GM21576 (cell line): ENCODE measurements at regions not wholly inside any gene's neighbourhood (a gene's known extent, or its start where the extent isn't known, plus 50 kb on each side); places are given as distances from the start of the nearest gene placed in this dataset.
"Not testable (repeated sequence)": the region's sequence is repeated elsewhere in the genome, so short reads cannot be mapped to it uniquely, and the experiment has no call there.

ENCODE experiments used
- ATAC-seq: cut with Tn5 transposase; IDR thresholded peaks from one replicate; pipeline ENCODE4 v1.9.1; 2021; ENCODE audit warnings: mild to moderate bottlenecking, moderate library complexity; ENCODE audit not compliant: unreplicated experiment

DNA sequence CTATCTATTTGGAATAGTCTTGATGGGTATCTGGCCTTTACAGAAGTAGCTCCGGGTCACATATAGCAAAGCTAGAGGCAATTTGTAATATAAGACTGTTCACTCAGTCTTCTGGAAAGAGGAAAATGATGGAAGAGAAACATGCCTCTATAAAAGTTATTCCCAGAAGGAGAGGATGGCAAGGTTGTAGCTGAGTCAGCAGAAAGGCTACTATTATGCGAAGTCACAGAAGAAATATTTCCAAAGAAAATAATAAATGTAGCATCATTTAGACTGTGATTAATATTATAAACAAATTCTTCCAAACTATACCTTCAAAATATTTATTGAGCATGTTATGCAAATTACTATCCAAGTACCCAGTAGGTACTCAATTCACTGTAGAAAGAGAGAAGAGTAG is 1027.7 kb upstream of the TMEFF2 start:
- ATAC-seq, result no peak

DNA sequence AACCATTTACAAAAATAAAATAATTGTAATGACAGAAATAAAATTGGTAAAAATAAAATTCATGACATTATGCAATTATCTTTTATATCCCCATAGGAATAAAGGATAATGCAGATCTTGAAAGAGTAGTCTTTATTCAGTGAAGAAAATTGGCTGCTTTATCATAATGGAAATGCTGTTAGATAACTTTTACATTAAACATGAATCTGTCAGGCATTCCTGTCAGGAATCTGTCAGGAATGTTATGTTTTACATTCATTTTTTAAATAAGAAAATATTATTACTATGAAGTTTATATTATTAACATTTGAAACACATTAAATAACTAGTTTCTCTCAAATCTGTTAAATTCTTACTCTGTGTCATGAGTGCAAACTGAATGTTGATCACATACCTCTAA is 1024.7 kb upstream of the TMEFF2 start:
- ATAC-seq, result no peak

DNA sequence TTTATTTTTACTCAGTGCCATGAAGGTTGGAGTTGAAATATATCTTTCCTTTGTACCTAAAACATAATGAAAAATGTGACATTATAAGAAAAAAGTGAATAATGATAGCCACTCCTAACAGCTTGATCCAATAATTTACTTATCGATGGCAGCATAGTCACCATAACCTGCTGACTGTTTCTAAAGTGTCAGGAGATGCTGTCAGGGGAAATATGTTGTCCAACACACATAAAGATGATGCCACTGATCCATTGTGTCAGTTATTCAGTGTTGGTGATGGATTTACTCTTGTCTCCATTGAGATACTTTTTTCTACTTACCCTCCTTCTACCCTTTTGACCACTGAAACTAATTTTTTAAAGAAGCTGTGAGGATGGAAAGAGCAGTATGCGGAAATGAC is 1006.9 kb upstream of the TMEFF2 start:
- ATAC-seq, result no peak

GRCh38 chr2:193199322-193199721 is 1004.6 kb upstream of the TMEFF2 start:
- ATAC-seq, result no peak

DNA sequence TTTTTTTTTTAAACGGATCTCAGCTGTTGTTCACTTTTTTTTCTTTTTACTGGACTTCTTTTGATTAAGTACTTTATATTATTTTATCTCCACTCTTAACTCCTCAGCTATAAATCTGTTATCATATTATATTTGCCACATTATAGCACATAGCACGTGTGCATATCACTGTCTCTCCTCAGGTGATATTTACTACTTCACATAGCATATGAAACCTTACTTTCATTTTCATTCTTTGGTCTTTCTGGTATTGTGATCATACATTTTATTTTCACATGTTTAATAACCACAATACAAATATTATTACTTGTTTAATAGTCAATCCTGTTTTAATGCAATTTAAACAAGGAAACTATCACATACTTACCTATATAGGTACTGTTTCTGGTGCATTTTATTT is 993.1 kb upstream of the TMEFF2 start:
- ATAC-seq, result peak; percentile 59

DNA sequence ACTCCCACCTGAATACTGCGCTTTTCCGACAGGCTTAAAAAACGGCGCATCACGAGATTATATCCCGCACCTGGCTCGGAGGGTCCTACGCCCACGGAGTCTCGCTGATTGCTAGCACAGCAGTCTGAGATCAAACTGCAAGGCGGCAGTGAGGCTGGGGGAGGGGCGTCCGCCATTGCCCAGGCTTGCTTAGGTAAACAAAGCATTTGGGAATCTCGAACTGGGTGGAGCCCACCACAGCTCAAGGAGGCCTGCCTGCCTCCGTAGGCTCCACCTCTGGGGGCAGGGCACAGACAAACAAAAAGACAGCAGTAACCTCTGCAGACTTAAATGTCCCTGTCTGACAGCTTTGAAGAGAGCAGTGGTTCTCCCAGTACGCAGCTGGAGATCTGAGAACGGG is 976.2 kb upstream of the TMEFF2 start:
- not testable (repeated sequence) for ATAC-seq

DNA sequence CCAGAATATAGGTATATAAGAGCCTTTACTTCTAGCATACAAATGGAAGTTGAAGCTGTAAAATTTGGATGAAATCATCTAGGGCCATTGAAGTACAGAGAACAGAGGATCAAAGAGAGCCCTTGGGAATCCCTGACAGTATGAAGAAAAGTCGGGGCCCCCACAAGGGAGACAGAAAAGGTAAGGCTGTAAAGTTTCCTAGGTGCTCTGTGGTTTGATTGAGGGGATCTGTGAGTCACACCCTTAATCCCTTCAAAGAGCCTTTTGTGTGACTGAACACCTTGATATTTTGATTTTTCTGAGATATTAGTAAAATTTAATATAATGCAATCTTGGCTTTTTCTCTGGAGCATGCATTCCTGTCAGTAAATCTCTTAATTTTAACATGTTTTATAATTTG is 961.7 kb upstream of the TMEFF2 start:
- no peak for ATAC-seq

- ATAC-seq, result no peak
These were observed 959.3 kb upstream of the TMEFF2 start for GRCh38 chr2:193154076-193154475.

GRCh38 chr2:193153576-193153975 is 958.8 kb upstream of the TMEFF2 start:
- no peak for ATAC-seq

- not testable (repeated sequence) for ATAC-seq
These were observed 947.7 kb upstream of the TMEFF2 start for GRCh38 chr2:193142467-193142866.

DNA sequence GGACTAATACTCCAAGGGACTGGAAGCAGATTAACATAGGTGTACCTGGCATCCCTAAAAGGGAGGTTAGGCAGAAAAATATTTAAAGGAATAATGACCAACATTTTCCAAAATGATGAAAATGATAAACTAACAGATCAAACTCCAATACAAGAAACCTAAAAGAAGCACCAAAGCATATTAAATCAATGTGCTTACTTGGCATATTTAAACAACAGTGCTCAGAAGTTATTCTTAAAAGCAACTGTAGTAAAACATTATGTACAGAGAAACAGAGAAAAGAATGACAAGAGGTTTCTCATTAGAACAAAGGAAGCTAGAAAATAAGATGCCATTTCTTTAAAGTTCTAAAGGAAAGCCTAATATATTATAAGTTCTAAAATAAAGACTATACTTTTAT is 947.3 kb upstream of the TMEFF2 start:
- no peak for ATAC-seq

DNA sequence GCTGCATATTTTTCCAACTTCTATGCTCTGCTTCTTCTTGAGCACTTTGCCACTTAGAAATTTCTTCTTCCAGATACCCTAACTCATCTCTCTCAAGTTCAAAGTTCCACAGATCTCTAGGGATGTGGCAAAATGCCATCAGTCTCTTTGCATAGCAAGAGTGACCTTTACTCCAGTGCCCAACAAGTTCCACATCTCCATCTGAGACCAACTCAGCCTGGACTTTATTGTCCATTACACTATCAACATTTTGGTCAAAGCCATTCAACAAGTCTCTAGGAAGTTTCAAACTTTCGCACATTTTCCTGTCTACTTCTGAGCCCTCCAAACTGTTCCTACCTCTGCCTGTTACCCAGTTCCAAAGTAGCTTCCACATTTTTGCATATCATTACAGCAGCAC is 946.2 kb upstream of the TMEFF2 start:
- not testable (repeated sequence) for ATAC-seq

- ATAC-seq, result no peak
These were observed 930.1 kb upstream of the TMEFF2 start for GRCh38 chr2:193124815-193125214.

GRCh38 chr2:193114827-193115226 is 920.1 kb upstream of the TMEFF2 start:
- no peak for ATAC-seq

DNA sequence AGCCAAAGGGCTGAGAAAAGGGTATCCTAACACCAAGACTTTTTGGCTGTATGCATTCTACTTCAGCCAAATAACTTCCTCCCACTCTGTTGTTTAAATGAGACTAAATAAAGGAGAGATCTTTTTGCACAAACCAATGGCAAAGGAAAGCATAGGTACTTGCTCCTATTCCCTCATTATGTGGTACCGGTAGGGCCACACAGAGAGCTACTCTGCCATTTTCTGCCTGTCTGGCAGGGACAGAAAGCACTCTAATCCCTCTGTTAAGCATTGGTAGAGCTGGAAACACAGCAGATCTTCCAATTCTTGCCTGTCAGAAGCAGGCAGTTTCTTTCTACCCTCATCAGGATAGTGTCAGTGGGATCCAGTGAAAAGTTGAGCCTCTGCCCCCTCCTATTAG is 918.3 kb upstream of the TMEFF2 start:
- ATAC-seq, result no peak

DNA sequence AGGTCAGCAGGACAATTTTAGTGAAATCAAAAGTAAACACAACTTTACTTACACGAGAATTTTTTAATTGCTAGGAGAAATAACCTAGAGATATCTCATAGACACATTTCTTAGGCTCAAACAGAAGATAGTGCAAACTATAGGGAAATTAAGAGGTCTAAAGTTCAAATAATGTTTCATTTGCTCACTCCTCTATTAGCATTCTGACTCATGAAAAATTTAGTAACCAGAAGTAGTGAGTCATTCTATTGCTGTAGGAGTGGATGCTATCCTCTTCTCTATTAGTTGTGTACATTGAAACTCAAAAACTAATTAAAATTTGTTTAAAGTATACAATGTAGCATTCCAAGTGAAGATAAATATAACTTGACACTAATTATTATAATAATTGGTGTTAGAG is 908.3 kb upstream of the TMEFF2 start:
- no peak for ATAC-seq

- ATAC-seq, result no peak
These were observed 906.9 kb upstream of the TMEFF2 start for GRCh38 chr2:193101591-193101990.

- ATAC-seq, result no peak
These were observed 893.3 kb upstream of the TMEFF2 start for GRCh38 chr2:193088026-193088425.

GRCh38 chr2:193076995-193077394 is 882.3 kb upstream of the TMEFF2 start:
- ATAC-seq, result no peak

DNA sequence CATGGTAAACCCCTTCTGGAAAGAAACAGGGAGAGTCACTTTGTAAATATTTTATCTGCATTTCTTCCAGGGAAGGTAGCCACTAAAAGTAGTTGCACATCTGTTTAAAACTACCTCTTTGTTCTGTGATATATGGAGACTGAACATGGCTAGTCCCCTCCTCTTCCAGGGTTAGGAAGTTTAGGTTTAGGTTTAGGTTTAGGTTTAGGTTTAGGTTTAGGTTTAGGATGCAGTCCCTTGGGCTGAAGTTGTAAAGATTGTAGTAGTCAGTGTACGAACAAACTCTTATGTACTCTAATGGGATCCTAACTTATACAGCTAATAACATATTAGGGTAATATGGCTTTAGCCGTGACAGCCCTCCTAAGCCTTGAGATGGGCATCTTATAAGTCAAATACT is 880.2 kb upstream of the TMEFF2 start:
- ATAC-seq, result no peak

GRCh38 chr2:193072647-193073046 is 877.9 kb upstream of the TMEFF2 start:
- ATAC-seq, result no peak

DNA sequence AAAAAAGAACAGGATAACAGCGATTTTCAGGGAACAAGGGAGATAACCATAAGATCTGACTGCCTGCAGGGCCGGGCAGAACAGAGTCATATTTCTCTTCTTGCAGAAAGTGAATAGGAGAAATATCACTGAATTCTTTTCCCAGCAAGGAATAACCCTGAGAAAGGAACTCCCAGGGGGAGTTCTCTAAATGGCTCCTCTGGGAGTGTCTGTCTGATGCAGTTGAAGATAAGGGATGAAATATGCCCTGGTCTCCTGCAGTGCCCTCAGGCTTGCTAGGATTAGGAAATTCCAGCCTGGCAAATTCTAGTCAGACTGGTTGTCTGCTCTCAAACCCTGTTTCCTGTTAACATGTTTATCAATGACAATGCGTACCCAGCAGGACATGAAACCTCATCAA is 830.8 kb upstream of the TMEFF2 start:
- ATAC-seq, result not testable (repeated sequence)

DNA sequence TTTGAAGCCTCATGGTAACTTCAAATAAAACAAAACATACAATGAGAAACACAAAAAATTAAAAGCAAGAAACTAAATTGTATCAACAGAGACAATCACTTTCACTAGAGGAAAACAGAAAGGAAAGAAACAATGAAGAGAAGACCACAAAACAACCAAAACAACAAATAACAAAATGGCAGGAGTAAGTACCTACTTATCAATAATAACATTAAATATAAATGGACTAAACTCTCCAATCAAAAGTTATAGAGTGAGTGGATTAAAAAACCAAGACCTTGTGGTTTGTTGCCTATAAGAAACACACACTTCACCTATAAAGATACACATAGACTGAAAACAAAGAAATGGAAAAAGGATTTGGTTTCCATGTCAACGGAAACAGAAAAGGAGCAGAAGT is 830.1 kb upstream of the TMEFF2 start:
- ATAC-seq, result no peak

GRCh38 chr2:193011870-193012269 is 817.1 kb upstream of the TMEFF2 start:
- no peak for ATAC-seq
